HG02981 (cell line): ENCODE measurements at regions not wholly inside any gene's neighbourhood (a gene's known extent, or its start where the extent isn't known, plus 50 kb on each side); places are given as distances from the start of the nearest gene placed in this dataset.
"Not testable (repeated sequence)": the region's sequence is repeated elsewhere in the genome, so short reads cannot be mapped to it uniquely, and the experiment has no call there.

Experiments used
- ATAC-seq: cut with Tn5 transposase; IDR thresholded peaks from one replicate; pipeline ENCODE4 v1.9.1; 2021; ENCODE audit warnings: mild to moderate bottlenecking, moderate library complexity; ENCODE audit not compliant: unreplicated experiment

DNA sequence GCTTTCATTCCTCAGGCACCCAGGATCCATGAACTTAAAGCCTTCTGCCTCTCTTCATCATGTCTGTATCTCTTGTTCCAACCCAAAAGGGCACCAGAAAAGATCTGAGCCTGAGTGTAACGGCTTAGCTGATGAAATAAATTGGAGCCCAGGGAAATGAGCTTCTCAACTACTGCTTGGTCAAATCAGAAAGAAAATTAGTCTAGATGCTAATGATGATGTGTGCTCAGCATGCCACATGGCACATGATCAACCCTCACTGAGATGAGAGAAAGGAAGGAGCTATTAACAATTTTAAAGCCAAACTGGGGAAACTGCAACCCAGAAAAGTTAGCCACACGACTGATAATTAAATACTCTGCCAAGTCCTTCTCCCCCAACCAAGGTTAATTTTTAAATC lies 325.7 kb downstream of the CNTN3 start:
- ATAC-seq = no peak

DNA sequence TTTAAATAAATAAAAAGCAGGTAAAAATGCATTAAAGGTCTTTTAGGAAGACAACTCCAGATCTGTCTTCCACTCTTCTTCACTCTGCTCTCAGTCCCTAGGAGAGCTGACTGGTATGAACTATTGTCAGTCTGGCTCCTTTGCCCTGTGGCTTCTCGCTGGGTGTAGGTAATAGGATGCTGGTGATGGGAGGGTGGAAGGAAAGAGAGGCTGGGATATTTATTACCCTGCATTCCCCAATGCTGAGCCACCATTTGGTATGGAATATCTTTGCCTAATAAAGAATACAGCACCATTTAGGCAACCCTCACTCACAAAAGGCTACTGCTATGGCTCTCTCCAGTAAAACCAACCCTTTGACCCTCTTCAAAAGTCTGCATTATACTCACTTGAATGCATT lies 326.9 kb downstream of the CNTN3 start:
- no peak for ATAC-seq

DNA sequence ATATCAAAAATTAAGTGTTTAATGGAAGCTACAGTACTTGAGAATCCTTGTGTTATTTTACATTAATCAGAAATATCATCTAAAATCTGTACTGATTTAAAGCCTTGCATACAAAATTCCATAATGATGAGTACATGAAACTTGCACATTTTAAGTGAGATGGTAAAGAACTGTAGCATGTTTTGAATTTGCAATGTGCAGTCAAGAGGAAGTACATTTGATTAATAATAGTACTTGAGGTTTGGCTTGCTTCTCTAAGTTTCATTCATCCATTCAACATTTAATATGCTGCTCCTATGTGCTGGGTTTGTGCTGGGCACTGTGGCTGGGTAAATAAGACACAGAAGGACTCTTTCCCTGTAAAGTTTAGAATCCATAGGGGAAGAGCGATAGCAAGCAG lies 332.3 kb downstream of the CNTN3 start:
- no peak for ATAC-seq

GRCh38 chr3:74281705-74282104 lies 332.8 kb downstream of the CNTN3 start:
- ATAC-seq = no peak

- no peak for ATAC-seq
Measured at GRCh38 chr3:74273555-74274402, 340.7 kb downstream of the CNTN3 start.

DNA sequence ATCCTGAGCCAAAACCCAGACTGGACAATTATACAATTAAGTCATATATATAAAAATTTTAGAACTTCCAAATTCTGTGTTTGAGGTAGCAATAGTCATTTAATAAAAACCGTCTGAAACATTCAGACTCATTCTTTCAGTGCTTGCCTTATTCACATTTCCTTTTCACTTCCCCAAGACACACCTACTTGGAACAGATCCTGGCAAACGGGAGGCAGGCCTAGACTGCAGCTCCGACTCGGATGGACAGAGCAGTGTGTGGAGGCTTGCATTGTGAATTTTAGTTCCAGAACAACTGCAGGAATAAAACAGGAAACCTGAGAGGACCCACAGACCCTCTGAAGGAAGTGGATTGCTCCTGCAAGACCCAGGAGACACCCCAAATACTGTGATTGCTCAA lies 341.4 kb downstream of the CNTN3 start:
- ATAC-seq = no peak

- no peak for ATAC-seq
Measured at GRCh38 chr3:74271541-74271940, 342.9 kb downstream of the CNTN3 start.

- ATAC-seq = no peak
Measured at GRCh38 chr3:74269689-74270088, 344.8 kb downstream of the CNTN3 start.

GRCh38 chr3:74268753-74269152 lies 345.7 kb downstream of the CNTN3 start:
- ATAC-seq = no peak

GRCh38 chr3:74267588-74268184 lies 346.8 kb downstream of the CNTN3 start:
- peak; percentile 45 for ATAC-seq

DNA sequence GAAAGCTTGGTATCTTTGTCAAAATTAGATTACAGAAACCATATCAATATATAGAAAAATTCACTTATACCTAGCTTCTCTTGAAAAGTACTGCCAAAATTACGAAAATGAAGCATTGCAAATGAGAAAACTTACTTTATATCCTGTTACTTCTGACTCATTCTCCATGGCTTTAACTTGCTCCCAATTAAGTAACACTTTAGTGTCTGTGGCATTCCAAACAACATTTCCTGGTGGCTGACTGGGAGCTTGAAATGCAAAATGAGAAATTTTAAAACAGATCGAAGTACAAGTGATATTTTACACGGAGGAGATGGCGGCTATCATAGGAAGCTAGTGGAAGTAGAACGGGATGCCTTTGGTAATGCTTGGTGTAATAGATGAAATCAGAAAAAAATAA lies 347.3 kb downstream of the CNTN3 start:
- ATAC-seq = no peak

DNA sequence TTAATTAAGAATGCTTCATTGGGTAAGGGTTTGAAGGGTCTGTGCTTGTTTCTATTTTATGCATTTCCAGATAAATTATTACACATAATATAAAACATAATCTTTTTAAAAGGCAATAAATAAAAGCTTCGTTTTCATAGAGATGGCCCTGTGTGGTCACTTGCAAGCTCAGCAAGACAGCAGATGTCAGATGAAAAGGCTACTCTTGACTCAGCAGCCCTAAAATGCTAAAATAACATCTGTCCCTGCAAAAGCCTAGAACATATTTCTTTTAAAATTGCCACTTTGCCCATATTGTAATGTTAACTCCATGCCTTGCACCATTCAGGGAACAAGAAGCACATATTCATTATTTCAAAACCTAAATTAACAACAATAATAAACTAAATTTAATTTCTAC lies 349.4 kb downstream of the CNTN3 start:
- no peak for ATAC-seq

DNA sequence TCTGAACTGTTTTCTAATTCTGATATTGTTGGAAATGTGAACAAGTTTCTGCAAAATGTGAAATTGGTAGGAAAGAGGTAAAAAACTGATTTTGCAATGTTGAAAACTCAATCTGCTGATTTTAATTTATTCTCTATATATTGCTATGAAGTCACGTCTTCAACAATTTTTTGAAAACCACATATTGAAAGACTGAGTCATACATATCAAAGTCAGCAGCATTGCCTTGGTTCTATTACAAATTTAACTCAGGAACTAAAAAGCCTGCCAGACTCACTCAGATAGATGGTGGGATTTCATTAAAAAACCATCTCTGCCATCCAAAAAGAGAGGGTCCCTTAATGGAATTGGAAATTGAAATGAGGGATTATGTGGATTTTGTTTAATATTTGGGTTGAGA lies 351.4 kb downstream of the CNTN3 start:
- no peak for ATAC-seq

GRCh38 chr3:74233091-74233490 lies 381.4 kb downstream of the CNTN3 start:
- no peak for ATAC-seq

- no peak for ATAC-seq
Measured at GRCh38 chr3:74217467-74217866, 397.0 kb downstream of the CNTN3 start.

DNA sequence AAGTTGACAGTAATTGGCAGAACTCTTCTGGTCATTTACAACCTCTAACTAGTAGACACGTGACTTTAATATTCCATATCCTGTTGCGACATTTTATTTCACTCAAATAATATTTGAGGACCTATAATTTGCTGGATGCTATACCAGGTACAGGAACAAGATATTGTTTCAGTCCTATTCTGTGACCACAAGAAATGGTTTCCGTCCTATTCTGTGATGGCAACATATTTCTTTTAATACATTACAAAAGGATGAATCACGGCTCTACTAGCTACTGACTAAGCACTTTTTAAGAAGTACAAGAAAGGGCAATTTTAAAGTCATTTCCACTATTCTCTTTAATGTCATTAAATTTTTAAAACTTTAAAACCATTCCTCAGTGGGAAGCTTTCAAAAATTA lies 400.2 kb downstream of the CNTN3 start:
- ATAC-seq = no peak

- ATAC-seq = no peak
Measured at GRCh38 chr3:74210739-74211138, 403.7 kb downstream of the CNTN3 start.

DNA sequence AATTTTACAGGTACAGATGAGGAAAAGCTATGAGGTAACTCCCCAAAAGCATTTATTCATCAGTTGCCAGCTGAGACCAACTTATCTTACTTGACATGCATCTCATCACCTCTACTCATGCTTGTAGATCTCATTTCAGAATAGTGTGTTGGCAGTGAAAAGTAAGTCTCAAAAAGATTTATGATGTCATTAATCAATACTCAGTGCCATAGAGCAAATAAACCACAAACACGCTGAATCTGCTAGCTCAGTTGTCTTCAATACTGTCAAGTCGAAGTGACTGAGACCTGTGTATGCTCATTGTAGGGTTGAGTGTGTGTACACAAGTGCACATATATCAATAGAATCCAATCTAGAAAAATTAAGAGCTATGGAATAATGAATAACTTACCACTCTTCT lies 413.5 kb downstream of the CNTN3 start:
- no peak for ATAC-seq

GRCh38 chr3:74178664-74179063 lies 435.8 kb downstream of the CNTN3 start:
- ATAC-seq = not testable (repeated sequence)

DNA sequence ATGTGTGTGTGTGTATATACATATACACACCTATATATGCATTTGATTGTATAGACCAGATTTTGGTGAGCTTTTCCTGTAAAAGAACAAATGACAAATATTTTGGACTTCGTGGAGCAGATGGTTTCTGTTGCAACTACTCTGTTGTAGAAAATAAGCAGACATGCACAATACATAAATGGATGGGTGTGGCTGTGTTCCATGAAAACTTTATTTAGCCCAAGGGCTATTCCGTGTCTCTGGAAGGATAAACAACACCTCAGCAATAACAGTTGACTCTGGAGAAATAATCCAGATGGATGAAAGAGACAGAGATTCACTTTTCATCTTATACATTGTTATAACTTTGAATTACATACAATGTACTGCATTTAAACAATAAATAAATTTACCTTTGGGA lies 441.4 kb downstream of the CNTN3 start:
- ATAC-seq = no peak

DNA sequence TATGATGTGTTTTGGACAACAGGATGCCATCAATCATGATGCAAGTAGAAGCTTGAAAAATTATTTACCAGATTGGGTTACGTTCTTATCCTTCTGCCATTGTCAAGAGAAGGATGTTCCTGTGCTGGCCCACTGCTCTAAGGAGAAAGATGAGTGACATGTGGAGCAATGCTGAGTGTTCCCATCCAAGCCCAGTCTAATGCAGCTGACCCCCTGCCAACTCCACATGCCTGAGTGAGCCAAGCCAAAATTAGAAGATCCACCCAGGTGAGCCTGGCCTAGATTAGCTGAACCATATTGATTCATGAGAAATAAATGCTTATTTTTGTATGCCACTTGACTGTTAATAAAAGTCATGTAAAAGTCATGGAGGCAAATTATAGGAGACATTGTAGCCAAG lies 446.5 kb downstream of the CNTN3 start:
- ATAC-seq = no peak

DNA sequence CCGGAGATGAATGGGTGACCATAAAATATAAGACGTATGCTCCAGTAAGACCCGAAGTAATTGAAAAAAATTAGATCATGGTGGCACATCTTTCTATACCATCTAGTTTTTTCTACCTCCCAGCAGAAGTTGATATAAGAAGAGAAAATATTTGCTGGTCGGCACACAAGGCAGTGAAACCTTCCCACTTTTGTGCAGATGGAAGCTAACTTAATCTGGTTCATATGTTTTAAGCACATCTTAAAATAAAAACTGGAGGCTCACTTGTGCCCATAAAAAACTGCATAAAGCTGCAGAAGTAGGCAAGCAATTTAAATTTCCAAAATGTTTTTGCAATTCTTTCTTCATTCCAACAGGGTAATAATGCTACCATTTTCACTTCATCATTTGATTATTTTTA lies 449.2 kb downstream of the CNTN3 start:
- no peak for ATAC-seq

GRCh38 chr3:74149466-74149865 lies 465.0 kb downstream of the CNTN3 start:
- no peak for ATAC-seq
